Astrocyte of the spinal cord (primary cell): ENCODE measurements at regions not wholly inside any gene's neighbourhood (a gene's known extent, or its start where the extent isn't known, plus 50 kb on each side); places are given as distances from the start of the nearest gene placed in this dataset.

ENCODE experiments used
- DNase-seq: peaks from one replicate; pipeline ENCODE4 v3.0.0; 2011; ENCODE audit warnings: low read depth, low spot score
- H3K4me3 ChIP-seq: 2 replicates; pipeline ENCODE4 v1.5.1; 2011; ENCODE audit warnings: low read depth, mild to moderate bottlenecking, low read length, moderate library complexity
- in situ Hi-C: cut with HindIII; loops from 2 replicates; pipeline ENCODE4 v1.10.0; 2017; ENCODE audit warnings: low sequenced_read_pairs
- TF ChIP-seq, protein P1 (sequence below): IDR thresholded peaks from 2 replicates; pipeline ENCODE4 v1.5.1; 2012; ENCODE audit warnings: low read depth, mild to moderate bottlenecking, low read length, inconsistent platforms

DNA sequence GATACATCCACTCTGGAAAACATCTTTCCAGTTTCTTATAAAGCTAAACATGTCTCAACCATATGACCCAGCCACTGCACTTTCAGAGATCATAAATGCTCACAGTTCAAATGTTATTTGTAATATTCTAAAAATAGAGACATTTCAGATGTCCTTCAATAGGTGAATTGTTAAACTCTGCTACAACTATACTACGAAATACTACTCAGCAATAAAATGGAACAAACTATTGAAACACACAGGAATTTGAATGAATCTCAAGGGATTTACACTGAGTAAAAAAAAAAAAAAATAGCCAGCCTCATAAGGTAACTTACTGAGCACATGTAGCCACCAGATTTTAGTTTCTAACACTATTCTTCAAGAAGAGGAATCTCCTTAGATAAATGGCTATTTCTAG, 253.9 kb downstream of the PCDH18 start:
- TF ChIP-seq, protein P1, sequence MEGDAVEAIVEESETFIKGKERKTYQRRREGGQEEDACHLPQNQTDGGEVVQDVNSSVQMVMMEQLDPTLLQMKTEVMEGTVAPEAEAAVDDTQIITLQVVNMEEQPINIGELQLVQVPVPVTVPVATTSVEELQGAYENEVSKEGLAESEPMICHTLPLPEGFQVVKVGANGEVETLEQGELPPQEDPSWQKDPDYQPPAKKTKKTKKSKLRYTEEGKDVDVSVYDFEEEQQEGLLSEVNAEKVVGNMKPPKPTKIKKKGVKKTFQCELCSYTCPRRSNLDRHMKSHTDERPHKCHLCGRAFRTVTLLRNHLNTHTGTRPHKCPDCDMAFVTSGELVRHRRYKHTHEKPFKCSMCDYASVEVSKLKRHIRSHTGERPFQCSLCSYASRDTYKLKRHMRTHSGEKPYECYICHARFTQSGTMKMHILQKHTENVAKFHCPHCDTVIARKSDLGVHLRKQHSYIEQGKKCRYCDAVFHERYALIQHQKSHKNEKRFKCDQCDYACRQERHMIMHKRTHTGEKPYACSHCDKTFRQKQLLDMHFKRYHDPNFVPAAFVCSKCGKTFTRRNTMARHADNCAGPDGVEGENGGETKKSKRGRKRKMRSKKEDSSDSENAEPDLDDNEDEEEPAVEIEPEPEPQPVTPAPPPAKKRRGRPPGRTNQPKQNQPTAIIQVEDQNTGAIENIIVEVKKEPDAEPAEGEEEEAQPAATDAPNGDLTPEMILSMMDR: no peak
- no peak for DNase-seq
- in situ Hi-C loops: no loop called here
- no peak overlapping the region for H3K4me3 ChIP-seq

DNA sequence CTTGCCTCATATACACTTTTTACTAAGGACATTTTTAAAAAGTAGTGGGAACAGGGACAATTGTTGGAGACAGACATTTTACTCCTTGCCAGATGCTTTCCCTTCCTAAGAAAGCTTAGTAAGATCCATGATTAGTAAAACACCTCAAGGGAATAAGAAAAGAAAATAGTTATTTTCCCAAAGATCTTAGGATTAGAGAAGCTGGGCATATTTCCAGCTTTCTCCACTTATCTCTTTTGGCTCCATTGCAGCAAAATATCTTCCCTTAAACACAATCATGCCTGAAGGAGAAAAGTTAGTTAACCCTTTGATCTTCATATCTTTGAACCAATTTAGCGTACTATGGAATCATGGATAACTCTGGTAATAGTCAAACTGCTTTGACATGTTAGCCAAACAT, 257.9 kb downstream of the PCDH18 start:
- TF ChIP-seq, protein P1: no peak
- peak; percentile 23 for DNase-seq
- no peak overlapping the region for H3K4me3 ChIP-seq
- in situ Hi-C loops: no loop called here

DNA sequence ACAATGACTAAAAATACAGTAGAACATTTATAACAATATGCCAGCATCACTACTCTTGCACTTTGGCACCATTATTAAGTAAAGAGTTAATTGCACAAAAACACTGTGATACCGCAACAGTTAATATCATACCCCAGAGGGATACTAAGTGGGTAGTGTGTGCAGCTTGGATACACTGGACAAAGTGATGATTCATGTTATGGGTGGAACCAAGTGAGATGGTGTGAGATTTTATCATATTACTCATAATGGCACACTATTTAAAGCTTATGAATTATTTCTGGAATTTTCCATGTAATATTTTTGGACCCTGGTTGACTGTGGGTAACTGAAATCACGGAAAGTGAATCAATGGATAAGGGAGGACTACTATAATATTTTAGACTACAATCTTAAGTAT, 265.3 kb downstream of the PCDH18 start:
- in situ Hi-C loops: no loop called here
- TF ChIP-seq, protein P1: no peak
- H3K4me3 ChIP-seq: no peak overlapping the region
- DNase-seq: peak; percentile 15

DNA sequence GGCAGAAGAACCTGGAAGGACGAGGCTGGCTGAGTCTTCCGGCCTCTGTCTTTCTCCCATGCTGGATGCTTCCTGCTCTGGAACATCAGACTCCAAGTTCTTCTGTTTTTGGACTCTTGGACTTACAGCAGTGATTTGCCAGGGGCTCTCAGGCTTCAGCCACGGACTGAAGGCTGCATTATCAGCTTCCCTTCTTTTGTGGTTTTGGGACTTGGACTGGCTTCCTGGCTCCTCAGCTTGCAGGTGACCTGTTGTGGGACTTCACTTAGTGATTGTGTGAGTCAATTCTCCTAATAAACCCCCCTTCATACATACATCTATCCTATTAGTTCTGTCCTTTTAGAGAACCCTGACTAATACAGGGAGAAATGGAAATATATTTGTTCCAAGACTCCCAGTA, 265.8 kb downstream of the PCDH18 start:
- TF ChIP-seq, protein P1: no peak
- H3K4me3 ChIP-seq: no peak overlapping the region
- DNase-seq: peak; percentile 5
- in situ Hi-C loops: no loop called here

DNA sequence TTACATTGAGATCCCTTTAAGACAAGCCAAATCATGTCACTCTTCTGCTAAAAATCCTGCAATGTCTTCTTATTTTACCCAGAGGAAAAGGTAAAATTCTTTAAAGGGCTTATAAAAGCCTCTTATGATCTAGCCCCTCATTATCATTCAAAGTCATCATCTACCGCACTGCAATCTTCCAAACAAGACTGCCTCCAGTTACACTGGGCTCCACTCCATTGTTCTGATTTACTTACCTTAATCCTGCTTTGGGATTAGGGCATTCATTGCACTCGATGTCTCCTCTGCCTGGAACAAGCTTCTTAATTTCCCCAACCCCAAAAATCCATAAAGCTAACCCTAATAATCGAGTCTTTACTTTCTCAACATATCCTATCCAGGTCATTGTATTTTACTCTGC, 269.1 kb downstream of the PCDH18 start:
- no peak overlapping the region for H3K4me3 ChIP-seq
- in situ Hi-C loops: no loop called here
- TF ChIP-seq, protein P1: no peak
- DNase-seq: no peak

DNA sequence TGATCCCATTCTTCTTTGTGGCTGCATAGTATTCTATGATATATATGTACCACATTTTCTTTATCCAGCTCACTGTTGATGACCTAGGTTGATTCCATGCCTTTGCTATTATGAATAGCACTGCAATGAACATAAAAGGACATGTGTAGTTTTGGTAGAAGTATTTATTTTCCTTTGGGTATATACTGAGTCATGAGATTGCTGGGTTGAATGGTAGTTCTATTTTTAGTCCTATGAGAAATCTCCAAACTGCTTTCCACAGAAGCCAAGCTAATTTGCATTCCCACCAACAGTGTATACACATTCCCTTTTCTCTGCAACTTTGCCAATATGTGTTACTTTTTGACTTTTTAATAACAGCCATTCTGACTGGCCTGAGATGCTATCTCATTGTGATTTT, 278.3 kb downstream of the PCDH18 start:
- no peak overlapping the region for H3K4me3 ChIP-seq
- DNase-seq: peak; percentile 71
- in situ Hi-C loops: no loop called here
- TF ChIP-seq, protein P1: no peak

DNA sequence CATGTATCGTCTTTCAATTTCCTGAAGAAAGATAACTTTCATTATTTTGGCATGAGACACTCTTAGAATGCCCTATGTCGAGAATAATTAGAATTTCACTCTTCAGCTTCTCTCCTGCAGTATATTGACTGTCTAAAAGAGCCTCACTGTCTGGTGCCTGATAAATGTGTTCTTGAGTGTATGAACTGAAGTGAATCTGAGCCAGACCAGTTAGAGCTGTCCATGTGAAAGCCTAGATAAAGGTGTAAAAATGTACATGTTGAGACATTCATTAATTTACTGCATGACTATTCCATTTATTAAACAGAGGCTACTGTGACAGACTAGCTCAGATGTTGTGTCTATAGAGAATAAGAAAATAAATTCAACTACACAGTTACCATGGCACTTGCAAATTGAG, 283.2 kb downstream of the PCDH18 start:
- DNase-seq: no peak
- TF ChIP-seq, protein P1: no peak
- H3K4me3 ChIP-seq: no peak overlapping the region
- in situ Hi-C loops: no loop called here
